ENCODE measurements at regions not wholly inside any gene's neighbourhood (a gene's known extent, or its start where the extent isn't known, plus 50 kb on each side); places are given as distances from the start of the nearest gene placed in this dataset.

DNA sequence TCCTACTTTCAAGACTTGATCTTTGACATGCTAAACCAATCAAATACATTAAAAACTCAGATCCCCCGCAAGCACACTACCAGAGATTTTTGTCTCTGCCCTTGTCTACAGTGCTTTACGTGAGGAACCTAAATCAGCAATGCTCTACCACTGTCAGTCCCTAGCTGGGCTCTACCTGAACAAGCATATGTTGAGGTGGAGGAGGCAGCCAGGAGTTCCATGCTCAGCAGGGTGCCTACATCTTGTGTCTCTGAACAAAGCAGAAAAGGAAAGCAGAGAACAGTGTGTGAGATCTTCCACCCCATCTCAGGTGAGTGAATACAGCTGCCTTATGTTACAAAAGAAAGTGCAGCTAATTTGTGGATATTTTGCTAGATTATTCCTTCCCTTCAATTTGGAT, 255.0 kb downstream of the NDUFS4 start:
- TF ChIP-seq, protein P1, sequence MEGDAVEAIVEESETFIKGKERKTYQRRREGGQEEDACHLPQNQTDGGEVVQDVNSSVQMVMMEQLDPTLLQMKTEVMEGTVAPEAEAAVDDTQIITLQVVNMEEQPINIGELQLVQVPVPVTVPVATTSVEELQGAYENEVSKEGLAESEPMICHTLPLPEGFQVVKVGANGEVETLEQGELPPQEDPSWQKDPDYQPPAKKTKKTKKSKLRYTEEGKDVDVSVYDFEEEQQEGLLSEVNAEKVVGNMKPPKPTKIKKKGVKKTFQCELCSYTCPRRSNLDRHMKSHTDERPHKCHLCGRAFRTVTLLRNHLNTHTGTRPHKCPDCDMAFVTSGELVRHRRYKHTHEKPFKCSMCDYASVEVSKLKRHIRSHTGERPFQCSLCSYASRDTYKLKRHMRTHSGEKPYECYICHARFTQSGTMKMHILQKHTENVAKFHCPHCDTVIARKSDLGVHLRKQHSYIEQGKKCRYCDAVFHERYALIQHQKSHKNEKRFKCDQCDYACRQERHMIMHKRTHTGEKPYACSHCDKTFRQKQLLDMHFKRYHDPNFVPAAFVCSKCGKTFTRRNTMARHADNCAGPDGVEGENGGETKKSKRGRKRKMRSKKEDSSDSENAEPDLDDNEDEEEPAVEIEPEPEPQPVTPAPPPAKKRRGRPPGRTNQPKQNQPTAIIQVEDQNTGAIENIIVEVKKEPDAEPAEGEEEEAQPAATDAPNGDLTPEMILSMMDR (conservative IDR thresholded peaks at IDR 0.05; ENCODE audit: low read depth, low read length) = no peak
- no peak for TF ChIP-seq EZH2 (IDR thresholded peaks at IDR 0.05; ENCODE audit: borderline replicate concordance, low read depth, low read length, poor library complexity, severe bottlenecking)
